ENCODE measurements at regions not wholly inside any gene's neighbourhood (a gene's known extent, or its start where the extent isn't known, plus 50 kb on each side); places are given as distances from the start of the nearest gene placed in this dataset.

- TF ChIP-seq POLR2A (IDR thresholded peaks at IDR 0.05) = no peak
- TF ChIP-seq, protein P1, sequence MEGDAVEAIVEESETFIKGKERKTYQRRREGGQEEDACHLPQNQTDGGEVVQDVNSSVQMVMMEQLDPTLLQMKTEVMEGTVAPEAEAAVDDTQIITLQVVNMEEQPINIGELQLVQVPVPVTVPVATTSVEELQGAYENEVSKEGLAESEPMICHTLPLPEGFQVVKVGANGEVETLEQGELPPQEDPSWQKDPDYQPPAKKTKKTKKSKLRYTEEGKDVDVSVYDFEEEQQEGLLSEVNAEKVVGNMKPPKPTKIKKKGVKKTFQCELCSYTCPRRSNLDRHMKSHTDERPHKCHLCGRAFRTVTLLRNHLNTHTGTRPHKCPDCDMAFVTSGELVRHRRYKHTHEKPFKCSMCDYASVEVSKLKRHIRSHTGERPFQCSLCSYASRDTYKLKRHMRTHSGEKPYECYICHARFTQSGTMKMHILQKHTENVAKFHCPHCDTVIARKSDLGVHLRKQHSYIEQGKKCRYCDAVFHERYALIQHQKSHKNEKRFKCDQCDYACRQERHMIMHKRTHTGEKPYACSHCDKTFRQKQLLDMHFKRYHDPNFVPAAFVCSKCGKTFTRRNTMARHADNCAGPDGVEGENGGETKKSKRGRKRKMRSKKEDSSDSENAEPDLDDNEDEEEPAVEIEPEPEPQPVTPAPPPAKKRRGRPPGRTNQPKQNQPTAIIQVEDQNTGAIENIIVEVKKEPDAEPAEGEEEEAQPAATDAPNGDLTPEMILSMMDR (IDR thresholded peaks at IDR 0.05) = no peak
Measured at GRCh38 chr6:40898073-40898472, 140.9 kb downstream of the UNC5CL start.

Measured in testis (tissue), 2 donors.